Stimulated activated memory B cell treated with anti-CD40 and anti-IgM and Interleukin-4, amounts not matched to agents 10 μg/mL and 1 μg/mL and 100 μg/mL, for 72 hours (primary cell): ENCODE measurements at regions not wholly inside any gene's neighbourhood (a gene's known extent, or its start where the extent isn't known, plus 50 kb on each side); places are given as distances from the start of the nearest gene placed in this dataset.

Experiments
- ATAC-seq: fragments of 150-1000 bp; cut with Tn5 transposase; 2 replicates; pipeline ENCODE4 v1.10.0; 2021
- H3K27ac Mint-ChIP-seq: one replicate; pipeline ENCODE4 v1.8.0; 2022; ENCODE audit warnings: mild to moderate bottlenecking, mixed read lengths
- H3K27me3 Mint-ChIP-seq: one replicate; pipeline ENCODE4 v1.8.0; 2022; ENCODE audit warnings: mixed read lengths
- H3K36me3 Mint-ChIP-seq: one replicate; pipeline ENCODE4 v1.8.0; 2022; ENCODE audit warnings: mixed read lengths
- H3K4me1 Mint-ChIP-seq: one replicate; pipeline ENCODE4 v1.8.0; 2022; ENCODE audit warnings: mixed read lengths
- H3K4me3 Mint-ChIP-seq: one replicate; pipeline ENCODE4 v1.8.0; 2022; ENCODE audit warnings: mild to moderate bottlenecking, moderate library complexity, mixed read lengths
- H3K9me3 Mint-ChIP-seq: one replicate; pipeline ENCODE4 v1.8.0; 2022; ENCODE audit warnings: mixed read lengths

GRCh38 chr1:239247285-239247684 is 139.1 kb upstream of the CHRM3 start:
- H3K36me3 Mint-ChIP-seq = no peaks in the 10 kb centered on the region
- H3K27ac Mint-ChIP-seq = no peak overlapping the region
- no peak for ATAC-seq
- peaks cover 6% of the 10 kb centered on the region for H3K9me3 Mint-ChIP-seq
- no peaks in the 10 kb centered on the region for H3K27me3 Mint-ChIP-seq
- H3K4me3 Mint-ChIP-seq = no peak overlapping the region
- no peaks in the 10 kb centered on the region for H3K4me1 Mint-ChIP-seq

DNA sequence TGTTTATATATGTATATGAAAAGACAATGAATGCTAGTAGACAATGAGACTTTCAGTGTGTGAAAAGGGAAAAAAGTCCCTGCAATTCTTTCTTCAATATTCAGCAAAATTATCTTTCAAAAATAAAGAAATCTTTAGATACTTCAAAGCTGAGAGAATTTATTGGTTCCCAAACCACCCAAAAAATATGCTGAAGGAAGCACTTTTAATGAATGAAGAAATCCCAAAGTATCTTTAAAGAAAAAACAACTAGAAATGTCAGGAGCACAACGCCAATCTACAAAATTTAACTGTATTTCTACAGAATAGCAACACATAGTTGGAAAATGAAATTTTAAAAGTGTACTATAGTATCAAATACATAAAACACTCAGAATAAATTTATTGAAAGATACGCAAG is 142.3 kb upstream of the CHRM3 start:
- Mint-ChIP-seq H3K4me3 (no peak overlapping the region), H3K4me1 (no peaks in the 10 kb centered on the region), H3K27ac (no peak overlapping the region), H3K9me3 (no peaks in the 10 kb centered on the region), H3K36me3 (no peaks in the 10 kb centered on the region), H3K27me3 (no peaks in the 10 kb centered on the region)
- no peak for ATAC-seq

DNA sequence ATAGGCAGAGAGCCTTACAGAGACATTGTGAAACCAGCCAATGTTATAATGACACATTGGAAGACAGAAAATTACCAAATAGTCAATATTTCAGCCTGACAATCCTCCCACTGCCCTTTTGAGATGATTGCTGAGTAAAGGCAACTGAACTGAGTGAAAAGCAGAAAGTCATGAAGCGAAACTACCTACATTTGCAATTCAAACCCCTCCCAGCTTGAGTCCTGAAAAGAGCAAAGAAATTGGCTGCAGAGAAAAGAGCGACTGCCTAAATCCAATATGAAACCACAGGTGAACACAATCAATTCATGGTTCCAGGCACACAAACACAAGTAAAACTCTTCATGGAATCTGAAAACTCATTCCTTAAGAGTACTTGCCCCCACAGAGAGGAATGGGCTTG is 143.4 kb upstream of the CHRM3 start:
- Mint-ChIP-seq H3K27ac (no peak overlapping the region), H3K4me3 (no peak overlapping the region), H3K36me3 (no peaks in the 10 kb centered on the region), H3K4me1 (no peaks in the 10 kb centered on the region), H3K27me3 (no peaks in the 10 kb centered on the region), H3K9me3 (peaks cover 3% of the 10 kb centered on the region)
- ATAC-seq = no peak

DNA sequence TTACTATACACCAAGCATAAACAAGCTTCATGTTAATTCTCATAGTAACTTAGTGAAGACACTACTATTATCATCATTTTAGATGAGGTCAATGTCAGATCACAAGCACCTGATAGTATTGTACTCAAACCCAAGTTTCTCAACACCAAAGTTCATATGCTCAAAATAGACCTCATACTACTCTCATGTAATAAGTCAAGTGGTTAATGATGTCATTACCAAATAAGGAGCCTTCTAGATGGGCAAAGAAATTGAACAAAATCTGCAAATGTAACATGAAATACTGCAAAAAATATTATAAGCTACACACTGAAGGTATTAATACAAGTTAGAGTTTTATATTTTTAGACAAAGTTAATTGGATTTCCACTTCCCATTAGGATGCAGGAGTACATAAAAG is 144.0 kb upstream of the CHRM3 start:
- Mint-ChIP-seq H3K9me3 (peaks cover 3% of the 10 kb centered on the region), H3K27me3 (no peaks in the 10 kb centered on the region), H3K36me3 (no peaks in the 10 kb centered on the region), H3K4me1 (no peaks in the 10 kb centered on the region), H3K4me3 (no peak overlapping the region), H3K27ac (no peak overlapping the region)
- no peak for ATAC-seq

DNA sequence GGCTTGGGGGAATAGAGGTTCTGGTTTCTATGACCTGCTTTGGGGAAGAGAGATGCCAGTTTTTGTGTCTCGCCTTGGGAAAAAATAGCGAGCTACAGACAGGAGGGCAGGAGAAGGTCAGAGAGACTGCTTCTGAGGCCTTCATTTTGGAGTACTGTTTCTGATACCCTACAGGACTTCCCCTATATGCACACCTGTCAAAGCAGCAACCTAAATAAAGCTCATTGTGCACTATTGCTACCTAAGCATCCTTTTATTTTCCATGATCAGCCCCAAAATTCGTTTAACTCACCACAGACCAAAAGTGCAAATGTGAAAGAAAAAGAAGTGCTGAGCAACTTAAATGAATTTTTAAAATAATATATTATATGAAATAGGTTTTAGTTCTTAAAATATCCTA is 145.6 kb upstream of the CHRM3 start:
- Mint-ChIP-seq H3K9me3 (peaks cover 5% of the 10 kb centered on the region), H3K4me3 (no peak overlapping the region), H3K27ac (no peak overlapping the region), H3K36me3 (no peaks in the 10 kb centered on the region), H3K4me1 (no peaks in the 10 kb centered on the region), H3K27me3 (no peaks in the 10 kb centered on the region)
- no peak for ATAC-seq

DNA sequence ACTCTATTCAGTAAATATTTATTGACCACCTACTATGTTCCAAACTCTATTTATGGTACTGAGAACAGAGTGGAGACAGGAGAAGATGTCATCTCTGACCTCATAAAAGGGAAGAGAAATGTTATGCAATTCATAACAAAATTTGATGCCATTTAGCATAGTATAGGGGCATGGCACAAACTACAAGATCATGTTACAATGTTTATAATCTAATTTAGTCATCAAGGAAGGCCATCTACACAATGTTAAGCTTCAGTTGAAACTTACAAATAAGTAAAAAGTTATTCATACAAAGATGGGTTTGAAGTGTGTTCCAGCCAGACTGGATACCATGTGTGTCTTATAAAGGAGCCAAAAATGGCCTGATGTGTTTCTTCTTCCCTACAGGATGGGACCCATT is 146.8 kb upstream of the CHRM3 start:
- ATAC-seq = no peak
- Mint-ChIP-seq H3K36me3 (no peaks in the 10 kb centered on the region), H3K27ac (no peak overlapping the region), H3K27me3 (no peaks in the 10 kb centered on the region), H3K4me3 (no peak overlapping the region), H3K9me3 (peaks cover 5% of the 10 kb centered on the region), H3K4me1 (no peaks in the 10 kb centered on the region)

- Mint-ChIP-seq H3K27me3 (no peaks in the 10 kb centered on the region), H3K9me3 (peaks cover 5% of the 10 kb centered on the region), H3K4me1 (no peaks in the 10 kb centered on the region), H3K27ac (no peak overlapping the region), H3K4me3 (no peak overlapping the region), H3K36me3 (no peaks in the 10 kb centered on the region)
- ATAC-seq = no peak
These were observed 148.5 kb upstream of the CHRM3 start for GRCh38 chr1:239237912-239238311.

GRCh38 chr1:239233626-239234025 is 152.7 kb upstream of the CHRM3 start:
- Mint-ChIP-seq H3K36me3 (no peaks in the 10 kb centered on the region), H3K4me1 (no peaks in the 10 kb centered on the region), H3K9me3 (peaks cover 9% of the 10 kb centered on the region), H3K27me3 (no peaks in the 10 kb centered on the region), H3K4me3 (no peak overlapping the region), H3K27ac (no peak overlapping the region)
- no peak for ATAC-seq

DNA sequence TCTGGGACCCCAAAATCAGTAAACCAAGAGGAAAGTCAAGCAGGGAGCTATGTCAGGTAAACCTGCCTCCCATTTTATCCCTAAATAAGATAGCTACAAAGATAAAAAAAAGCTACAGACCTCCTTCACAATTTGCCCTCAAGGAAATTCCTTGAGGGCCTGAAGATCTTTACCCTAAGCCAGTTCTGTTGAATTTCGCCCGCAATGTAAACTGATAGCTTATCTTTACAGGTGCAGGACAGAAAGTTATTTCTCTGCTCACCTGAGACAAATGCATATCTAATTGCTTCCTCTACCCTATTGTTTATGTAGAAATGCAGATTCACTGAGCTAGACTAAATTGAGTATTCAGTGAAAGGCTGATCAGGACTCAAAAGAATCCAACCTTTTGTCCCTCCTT is 153.4 kb upstream of the CHRM3 start:
- Mint-ChIP-seq H3K36me3 (no peaks in the 10 kb centered on the region), H3K27me3 (no peaks in the 10 kb centered on the region), H3K4me1 (no peaks in the 10 kb centered on the region), H3K27ac (no peak overlapping the region), H3K4me3 (no peak overlapping the region), H3K9me3 (peaks cover 9% of the 10 kb centered on the region)
- ATAC-seq = no peak

GRCh38 chr1:239228451-239228850 is 157.9 kb upstream of the CHRM3 start:
- no peaks in the 10 kb centered on the region for H3K27me3 Mint-ChIP-seq

GRCh38 chr1:239225396-239225795 is 161.0 kb upstream of the CHRM3 start:
- ATAC-seq = no peak
- H3K4me3 Mint-ChIP-seq = no peak overlapping the region
- H3K4me1 Mint-ChIP-seq = no peaks in the 10 kb centered on the region
- no peaks in the 10 kb centered on the region for H3K27me3 Mint-ChIP-seq
- H3K27ac Mint-ChIP-seq = no peak overlapping the region
- H3K9me3 Mint-ChIP-seq = peaks cover 26% of the 10 kb centered on the region
- no peaks in the 10 kb centered on the region for H3K36me3 Mint-ChIP-seq

More at GRCh38 chr1:239228451-239228850, 157.9 kb upstream of the CHRM3 start:
- Mint-ChIP-seq H3K36me3 (no peaks in the 10 kb centered on the region), H3K4me1 (no peaks in the 10 kb centered on the region), H3K4me3 (no peak overlapping the region), H3K27ac (no peak overlapping the region), H3K9me3 (peaks cover 20% of the 10 kb centered on the region)
- no peak for ATAC-seq

DNA sequence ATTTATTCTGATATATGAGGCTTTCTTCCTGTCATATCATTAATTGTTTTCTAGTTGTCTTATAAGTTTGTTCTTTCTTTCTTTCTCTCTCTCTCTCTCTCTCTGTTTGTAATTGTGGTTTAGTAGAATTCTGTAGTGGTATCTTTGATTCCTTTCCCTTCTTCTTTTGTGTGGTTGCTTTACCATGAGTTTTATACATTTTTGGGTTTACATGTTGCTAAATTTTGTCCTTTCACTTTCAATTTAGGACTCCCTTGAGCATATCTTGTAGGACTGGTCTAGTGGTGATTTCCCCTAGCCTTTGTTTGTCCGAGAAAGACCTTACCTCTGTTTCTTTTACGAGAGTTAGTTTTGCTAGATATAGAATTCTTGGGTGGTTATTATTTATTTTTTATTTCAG is 162.3 kb upstream of the CHRM3 start:
- Mint-ChIP-seq H3K4me1 (no peaks in the 10 kb centered on the region), H3K27me3 (no peaks in the 10 kb centered on the region), H3K4me3 (no peak overlapping the region), H3K27ac (no peak overlapping the region), H3K36me3 (no peaks in the 10 kb centered on the region), H3K9me3 (peaks cover 20% of the 10 kb centered on the region)
- ATAC-seq = no peak

GRCh38 chr1:239222999-239223398 is 163.4 kb upstream of the CHRM3 start:
- no peak for ATAC-seq
- H3K36me3 Mint-ChIP-seq = no peaks in the 10 kb centered on the region
- H3K9me3 Mint-ChIP-seq = peaks cover 20% of the 10 kb centered on the region
- no peak overlapping the region for H3K27ac Mint-ChIP-seq
- H3K4me3 Mint-ChIP-seq = no peak overlapping the region
- no peaks in the 10 kb centered on the region for H3K4me1 Mint-ChIP-seq
- H3K27me3 Mint-ChIP-seq = no peaks in the 10 kb centered on the region

DNA sequence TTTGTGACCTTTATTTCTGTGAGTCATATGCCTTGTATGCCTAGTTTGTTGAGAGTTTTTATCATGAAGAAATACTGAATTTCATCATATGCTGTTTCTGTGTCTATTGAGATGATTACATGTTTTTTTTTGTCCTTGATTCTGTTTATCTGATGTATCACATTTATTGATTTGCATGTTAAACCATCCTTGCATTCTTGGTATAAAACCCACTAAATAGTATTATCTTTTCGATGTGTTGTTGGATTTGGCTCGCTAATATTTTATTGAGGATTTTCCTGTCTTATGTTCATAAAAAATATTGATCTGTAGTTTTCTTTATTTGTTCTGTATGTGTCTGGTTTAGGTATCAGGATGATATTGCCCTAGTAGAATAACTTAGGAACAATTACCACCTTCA is 164.7 kb upstream of the CHRM3 start:
- Mint-ChIP-seq H3K27ac (no peak overlapping the region), H3K4me1 (no peaks in the 10 kb centered on the region), H3K9me3 (peaks cover 20% of the 10 kb centered on the region)

DNA sequence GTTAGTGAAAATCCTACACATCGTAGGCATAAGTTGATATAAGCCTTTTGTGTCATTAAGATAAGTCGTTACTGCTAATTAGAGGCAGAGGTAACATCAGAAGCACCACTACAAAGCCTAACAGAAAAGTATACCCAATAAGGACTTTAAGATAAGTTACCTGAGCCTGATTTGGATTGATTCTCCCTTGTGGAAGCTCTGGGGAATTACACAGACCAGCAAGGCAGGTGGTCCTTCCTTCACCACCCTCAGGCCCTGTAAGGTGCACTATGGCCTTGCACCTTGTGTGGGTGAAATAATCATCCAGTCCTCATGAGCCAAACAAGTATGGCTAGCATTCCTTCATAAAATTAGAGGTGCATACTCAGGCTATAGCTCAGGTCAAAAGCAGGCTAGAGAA is 166.7 kb upstream of the CHRM3 start:
- no peak for ATAC-seq
- Mint-ChIP-seq H3K9me3 (peaks cover 12% of the 10 kb centered on the region), H3K27me3 (no peaks in the 10 kb centered on the region), H3K4me1 (no peaks in the 10 kb centered on the region), H3K36me3 (no peaks in the 10 kb centered on the region), H3K4me3 (no peak overlapping the region), H3K27ac (no peak overlapping the region)

More for the DNA sequence above, 164.7 kb upstream of the CHRM3 start:
- no peak overlapping the region for H3K4me3 Mint-ChIP-seq
- no peaks in the 10 kb centered on the region for H3K36me3 Mint-ChIP-seq
- no peak for ATAC-seq
- no peaks in the 10 kb centered on the region for H3K27me3 Mint-ChIP-seq

DNA sequence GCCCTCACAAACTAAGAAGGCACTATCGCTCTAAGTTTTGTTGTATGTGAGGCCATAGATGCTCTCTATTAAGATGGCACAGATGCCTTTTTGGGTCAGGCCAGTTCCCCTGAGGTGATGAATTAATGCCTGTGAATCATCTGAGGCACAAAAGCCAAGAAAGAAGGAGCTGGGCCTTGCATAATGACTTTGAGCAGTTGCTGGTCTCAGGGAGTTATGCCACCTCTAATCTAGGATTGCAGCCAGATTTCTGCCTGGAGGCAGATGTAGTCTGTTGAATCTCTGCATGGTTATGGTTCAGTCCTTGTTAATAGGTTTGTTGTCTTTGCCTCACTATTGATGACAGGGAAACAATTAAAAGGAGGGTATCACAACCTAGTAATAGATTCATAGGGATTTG is 168.1 kb upstream of the CHRM3 start:
- ATAC-seq = no peak
- Mint-ChIP-seq H3K9me3 (peaks cover 4% of the 10 kb centered on the region), H3K36me3 (no peaks in the 10 kb centered on the region), H3K27ac (no peak overlapping the region), H3K27me3 (no peaks in the 10 kb centered on the region), H3K4me3 (no peak overlapping the region), H3K4me1 (no peaks in the 10 kb centered on the region)

GRCh38 chr1:239212811-239213220 is 173.6 kb upstream of the CHRM3 start:
- no peak overlapping the region for H3K4me3 Mint-ChIP-seq
- no peaks in the 10 kb centered on the region for H3K4me1 Mint-ChIP-seq
- no peak overlapping the region for H3K27ac Mint-ChIP-seq
- ATAC-seq = no peak
- no peaks in the 10 kb centered on the region for H3K27me3 Mint-ChIP-seq
- no peaks in the 10 kb centered on the region for H3K36me3 Mint-ChIP-seq
- H3K9me3 Mint-ChIP-seq = peaks cover 3% of the 10 kb centered on the region
